Mesothelial cell of epicardium (in vitro differentiated cells): ENCODE measurements at regions not wholly inside any gene's neighbourhood (a gene's known extent, or its start where the extent isn't known, plus 50 kb on each side); places are given as distances from the start of the nearest gene placed in this dataset.

Experiments
- DNase-seq, 2 experiments: peaks; one replicate each; pipeline ENCODE4 v3.0.0; 2021; ENCODE audit warnings: low spot score in 2 of 2; ENCODE audit not compliant: unreplicated experiment in 2 of 2
- H3K27ac Mint-ChIP-seq: 2 replicates; pipeline ENCODE4 v1.8.0; 2021; ENCODE audit warnings: mixed read lengths
- H3K27me3 Mint-ChIP-seq: 2 replicates; pipeline ENCODE4 v1.8.0; 2021; ENCODE audit warnings: low read depth, mixed read lengths
- H3K36me3 Mint-ChIP-seq: 2 replicates; pipeline ENCODE4 v1.8.0; 2021; ENCODE audit warnings: mixed read lengths
- H3K4me1 Mint-ChIP-seq: 2 replicates; pipeline ENCODE4 v1.8.0; 2021; ENCODE audit warnings: mixed read lengths
- H3K4me3 Mint-ChIP-seq: 2 replicates; pipeline ENCODE4 v1.8.0; 2021; ENCODE audit warnings: mild to moderate bottlenecking, moderate library complexity, mixed read lengths
- H3K9me3 Mint-ChIP-seq: 2 replicates; pipeline ENCODE4 v1.8.0; 2021; ENCODE audit warnings: mixed read lengths
- CTCF ChIP-seq: fragments of 200-600 bp; sonication (generic); IDR thresholded peaks from one replicate; pipeline ENCODE4 v1.5.0; 2021; ENCODE audit warnings: antibody characterized with exemption; ENCODE audit not compliant: unreplicated experiment

GRCh38 chr10:131391936-131392335, 80.4 kb upstream of the TCERG1L start:
- Mint-ChIP-seq H3K4me1 (no peaks in the 10 kb centered on the region), H3K9me3 (no peaks in the 10 kb centered on the region), H3K27ac (no peak overlapping the region), H3K27me3 (peaks cover 70% of the 10 kb centered on the region), H3K4me3 (no peak overlapping the region), H3K36me3 (no peaks in the 10 kb centered on the region)
- no peak for TF ChIP-seq CTCF
- DNase-seq, result no peak

GRCh38 chr10:131396121-131397050, 84.9 kb upstream of the TCERG1L start:
- Mint-ChIP-seq H3K36me3 (no peaks in the 10 kb centered on the region), H3K27me3 (peaks cover 56% of the 10 kb centered on the region), H3K27ac (no peak overlapping the region), H3K4me1 (no peaks in the 10 kb centered on the region), H3K9me3 (no peaks in the 10 kb centered on the region), H3K4me3 (no peak overlapping the region)
- no peak for DNase-seq
- no peak for TF ChIP-seq CTCF

- no peak overlapping the region for H3K4me3 Mint-ChIP-seq
- TF ChIP-seq CTCF, result no peak
Observed at GRCh38 chr10:131398166-131398565, 86.6 kb upstream of the TCERG1L start.

GRCh38 chr10:131399981-131400380, 88.5 kb upstream of the TCERG1L start:
- Mint-ChIP-seq H3K9me3 (no peaks in the 10 kb centered on the region), H3K27me3 (peaks cover 41% of the 10 kb centered on the region), H3K27ac (no peak overlapping the region), H3K4me3 (no peak overlapping the region), H3K36me3 (no peaks in the 10 kb centered on the region), H3K4me1 (no peaks in the 10 kb centered on the region)
- DNase-seq, result no peak
- no peak for TF ChIP-seq CTCF

More at GRCh38 chr10:131398166-131398565, 86.6 kb upstream of the TCERG1L start:
- no peak overlapping the region for H3K27ac Mint-ChIP-seq
- H3K36me3 Mint-ChIP-seq, result no peaks in the 10 kb centered on the region
- DNase-seq, result no peak
- H3K4me1 Mint-ChIP-seq, result no peaks in the 10 kb centered on the region
- peaks cover 46% of the 10 kb centered on the region for H3K27me3 Mint-ChIP-seq
- no peaks in the 10 kb centered on the region for H3K9me3 Mint-ChIP-seq

DNA sequence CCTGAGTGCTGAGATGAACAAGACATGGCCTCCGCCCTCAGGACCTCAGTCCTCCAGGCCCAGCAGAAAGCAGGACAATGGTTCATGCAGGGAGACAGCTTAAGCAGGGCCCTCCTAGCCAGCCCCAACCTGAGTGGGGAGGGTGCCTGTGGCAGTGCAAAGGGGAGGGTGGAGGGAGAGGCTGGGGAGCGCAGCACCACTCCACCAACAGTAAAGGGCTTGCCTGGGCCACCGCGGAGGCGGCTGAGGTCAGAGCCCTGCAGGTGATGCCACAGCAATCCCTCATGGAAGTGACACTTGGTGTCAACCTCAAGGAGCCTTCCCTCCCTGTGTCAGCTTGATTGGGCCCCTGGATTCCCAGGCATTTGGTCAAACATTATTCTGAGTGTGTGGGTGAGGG, 89.0 kb upstream of the TCERG1L start:
- Mint-ChIP-seq H3K9me3 (no peaks in the 10 kb centered on the region), H3K4me1 (no peaks in the 10 kb centered on the region), H3K27ac (no peak overlapping the region), H3K4me3 (no peak overlapping the region), H3K27me3 (peaks cover 43% of the 10 kb centered on the region), H3K36me3 (no peaks in the 10 kb centered on the region)
- no peak for DNase-seq
- TF ChIP-seq CTCF, result no peak
